Stomach (tissue), 8 donors: ENCODE measurements at regions not wholly inside any gene's neighbourhood (a gene's known extent, or its start where the extent isn't known, plus 50 kb on each side); places are given as distances from the start of the nearest gene placed in this dataset.

ENCODE experiments used
- DNase-seq, 2 donors: peaks; one replicate each; pipeline versions ENCODE4 v3.0.0 to v3.0.0-alpha.2; 2013 to 2019
- H3K27ac ChIP-seq, 5 donors: fragments of 200-600 bp in 4 of 5; sonication (generic) in 4 of 5; one replicate each; pipeline ENCODE4 v1.5.1; 2013 to 2019; ENCODE audit warnings: mild to moderate bottlenecking in 1 of 5, moderate library complexity in 1 of 5
- H3K27me3 ChIP-seq, 3 donors: fragments of 200-600 bp; sonication (generic); one replicate each; pipeline ENCODE4 v1.5.1; 2017 to 2019; ENCODE audit warnings: mixed run types in 1 of 3
- H3K36me3 ChIP-seq, 4 donors: fragments of 200-600 bp; sonication (generic); 1 replicate in 3 of 4; 2 replicates in 1 of 4; pipeline ENCODE4 v1.5.1; 2016 to 2019
- H3K4me1 ChIP-seq, 4 donors: fragments of 200-600 bp; sonication (generic); one replicate each; pipeline ENCODE4 v1.5.1; 2016 to 2019
- H3K4me3 ChIP-seq, 4 donors: fragments of 200-600 bp; sonication (generic) in 3 of 4; one replicate each; pipeline ENCODE4 v1.5.1; 2016 to 2019; ENCODE audit warnings: mild to moderate bottlenecking in 1 of 4
- H3K9me3 ChIP-seq, 4 donors: fragments of 200-600 bp; sonication (generic); one replicate each; pipeline ENCODE4 v1.5.1; 2016 to 2019
- CTCF ChIP-seq, 7 experiments: fragments of 450-650 bp in 4 of 7; fragments of 200-600 bp in 3 of 7; sonication (generic) in 3 of 7; IDR thresholded peaks; one replicate each; pipeline ENCODE4 v1.5.1; 2016 to 2019; ENCODE audit warnings: antibody characterized with exemption in 7 of 7, control low read depth in 2 of 7, mild to moderate bottlenecking in 1 of 7
- EP300 ChIP-seq: sonication (generic); formaldehyde crosslinking; IDR thresholded peaks from one replicate; pipeline ENCODE4 v1.6.1; 2017; ENCODE audit warnings: antibody characterized with exemption
- POLR2A ChIP-seq, 4 donors: fragments of 450-650 bp; IDR thresholded peaks; one replicate each; pipeline ENCODE4 v1.6.1; 2016; ENCODE audit warnings: antibody characterized with exemption in 4 of 4, control low read depth in 2 of 4, mild to moderate bottlenecking in 1 of 4, moderate library complexity in 1 of 4
- POLR2AphosphoS5 ChIP-seq, 3 donors: sonication (generic); formaldehyde crosslinking; IDR thresholded peaks; one replicate each; pipeline ENCODE4 v1.6.1; 2016; ENCODE audit warnings: antibody characterized with exemption in 3 of 3
- WGBS, 5 donors: extraction: QIAGEN DNeasy Blood & Tissue Kit in 3 of 5; methylation state at CpG; one replicate each; pipeline versions ENCODE4 v1.1.5 to v1.1.7; 2013 to 2018; 5-methylcytosine and 5-hydroxymethylcytosine counted together
- intact Hi-C: fragments of 100-400 bp; cut with DNase I; formaldehyde crosslinking; loops from one replicate; pipeline ENCODE4 v1.15.1; 2023; ENCODE audit warnings: low total_unique reads
- donor health status: healthy with polysubstance abuse.
- donor health status: Bipolar disorder and iron deficiency.
- donor health status: healthy.

- intact Hi-C loops = no loop called here
- 82 to 97% (median 95%) methylated on average over 2 of the region's 2 CpGs for WGBS, 5 donors
- Histone ChIP-seq H3K36me3 (no peaks in the 10 kb centered on the region), H3K4me1 (no peaks in the 10 kb centered on the region), H3K4me3 (no peak overlapping the region), H3K27ac (no peak overlapping the region), H3K9me3 (no peaks in the 10 kb centered on the region), H3K27me3 (no peaks in the 10 kb centered on the region)
- TF ChIP-seq CTCF (IDR thresholded peaks at IDR 0.05) (no peak), EP300 (no peak), POLR2AphosphoS5 (IDR thresholded peaks at IDR 0.05) (no peak), POLR2A (IDR thresholded peaks at IDR 0.05) (no peak)
- peak in 1 of 2 donors; percentile 41 for DNase-seq
Observed at GRCh38 chr5:17381932-17382331, 116.1 kb upstream of the TAF11L2 start.

- DNase-seq = no peak
- no peaks in the 10 kb centered on the region for H3K4me1 ChIP-seq
- H3K27ac ChIP-seq = no peak overlapping the region
- TF ChIP-seq CTCF (IDR thresholded peaks at IDR 0.05) (no peak), EP300 (no peak), POLR2AphosphoS5 (IDR thresholded peaks at IDR 0.05) (no peak), POLR2A (IDR thresholded peaks at IDR 0.05) (no peak)
- WGBS, 5 donors = 57 to 67% (median 65%) methylated on average over 3 of the region's 3 CpGs
- no peak overlapping the region for H3K4me3 ChIP-seq
- H3K27me3 ChIP-seq = no peaks in the 10 kb centered on the region
- no peaks in the 10 kb centered on the region for H3K36me3 ChIP-seq
- no peaks in the 10 kb centered on the region for H3K9me3 ChIP-seq
- intact Hi-C loops = no loop called here
Observed at GRCh38 chr5:17383526-17383925, 114.5 kb upstream of the TAF11L2 start.

GRCh38 chr5:17384181-17384580 lies 113.8 kb upstream of the TAF11L2 start:
- Histone ChIP-seq H3K4me1 (no peaks in the 10 kb centered on the region), H3K4me3 (no peak overlapping the region), H3K27ac (no peak overlapping the region), H3K36me3 (no peaks in the 10 kb centered on the region), H3K27me3 (no peaks in the 10 kb centered on the region), H3K9me3 (no peaks in the 10 kb centered on the region)
- no peak for DNase-seq
- TF ChIP-seq EP300 (no peak), POLR2A (IDR thresholded peaks at IDR 0.05) (no peak), POLR2AphosphoS5 (IDR thresholded peaks at IDR 0.05) (no peak)
- intact Hi-C loops = no loop called here

- Histone ChIP-seq H3K36me3 (no peaks in the 10 kb centered on the region), H3K27me3 (no peaks in the 10 kb centered on the region), H3K9me3 (no peaks in the 10 kb centered on the region), H3K4me1 (no peaks in the 10 kb centered on the region), H3K27ac (no peak overlapping the region), H3K4me3 (no peak overlapping the region)
- TF ChIP-seq POLR2AphosphoS5 (IDR thresholded peaks at IDR 0.05) (no peak), POLR2A (IDR thresholded peaks at IDR 0.05) (no peak), CTCF (IDR thresholded peaks at IDR 0.05) (no peak), EP300 (no peak)
- 93 to 100% (median 100%) methylated on average over 1 of the region's 1 CpG for WGBS, 5 donors
- no peak for DNase-seq
- intact Hi-C loops = no loop called here
Observed at GRCh38 chr5:17388717-17389116, 109.3 kb upstream of the TAF11L2 start.

- 82 to 92% (median 87%) methylated on average over 1 of the region's 1 CpG for WGBS, 5 donors
- intact Hi-C loops = no loop called here
- H3K4me3 ChIP-seq = no peak overlapping the region
Observed at GRCh38 chr5:17394086-17394485, 103.9 kb upstream of the TAF11L2 start.

More at GRCh38 chr5:17394086-17394485, 103.9 kb upstream of the TAF11L2 start:
- no peak for DNase-seq
- H3K27me3 ChIP-seq = peaks cover 0 to 4% (median 0%) of the 10 kb centered on the region in 3 donors
- no peak overlapping the region for H3K27ac ChIP-seq
- H3K36me3 ChIP-seq = no peaks in the 10 kb centered on the region
- no peaks in the 10 kb centered on the region for H3K4me1 ChIP-seq
- no peak for TF ChIP-seq POLR2AphosphoS5 (IDR thresholded peaks at IDR 0.05)
- no peaks in the 10 kb centered on the region for H3K9me3 ChIP-seq
